H9 (cell line): ENCODE measurements at regions not wholly inside any gene's neighbourhood (a gene's known extent, or its start where the extent isn't known, plus 50 kb on each side); places are given as distances from the start of the nearest gene placed in this dataset.

Experiments used
- DNase-seq: peaks from one replicate; pipeline ENCODE4 v3.0.0-alpha.2; 2017
- H2AFZ ChIP-seq: one replicate; pipeline ENCODE4 v1.6.1; 2013; ENCODE audit warnings: mild to moderate bottlenecking, low read length, control low read depth, moderate library complexity
- H2AK5ac ChIP-seq: 2 replicates; pipeline ENCODE4 v1.6.1; 2013; ENCODE audit warnings: low read length, control low read depth, mixed read lengths; ENCODE audit not compliant: insufficient read length
- H2BK120ac ChIP-seq: one replicate; pipeline ENCODE4 v1.6.1; 2013; ENCODE audit warnings: low read depth, mild to moderate bottlenecking, low read length, control low read depth, inconsistent platforms; ENCODE audit not compliant: poor library complexity, severe bottlenecking
- H2BK12ac ChIP-seq: 2 replicates; pipeline ENCODE4 v1.6.1; 2013; ENCODE audit warnings: low read length, control low read depth, mixed read lengths, low read depth; ENCODE audit not compliant: insufficient read length
- H2BK15ac ChIP-seq: 2 replicates; pipeline ENCODE4 v1.6.1; 2013; ENCODE audit warnings: low read depth, low read length, control low read depth
- H2BK20ac ChIP-seq: one replicate; pipeline ENCODE4 v1.6.1; 2013; ENCODE audit warnings: low read depth, mild to moderate bottlenecking, low read length, control low read depth, inconsistent platforms; ENCODE audit not compliant: poor library complexity, severe bottlenecking
- H2BK5ac ChIP-seq: 2 replicates; pipeline ENCODE4 v1.6.1; 2013; ENCODE audit warnings: low read length, control low read depth, mixed read lengths; ENCODE audit not compliant: insufficient read length
- H3K14ac ChIP-seq: 2 replicates; pipeline ENCODE4 v1.6.1; 2013; ENCODE audit warnings: low read length, control low read depth; ENCODE audit not compliant: insufficient read depth
- H3K18ac ChIP-seq: 2 replicates; pipeline ENCODE4 v1.6.1; 2013; ENCODE audit warnings: low read depth, mild to moderate bottlenecking, mixed read lengths, low read length, control low read depth; ENCODE audit not compliant: insufficient read length
- H3K23ac ChIP-seq: 2 replicates; pipeline ENCODE4 v1.6.1; 2013; ENCODE audit warnings: low read length, control low read depth, mixed read lengths, low read depth; ENCODE audit not compliant: insufficient read length
- H3K23me2 ChIP-seq: 2 replicates; pipeline ENCODE4 v1.6.1; 2013; ENCODE audit warnings: low read depth, mild to moderate bottlenecking, mixed read lengths, low read length, control low read depth; ENCODE audit not compliant: insufficient read length, poor library complexity, severe bottlenecking
- H3K27ac ChIP-seq: 2 replicates; pipeline ENCODE4 v1.5.1; 2013; ENCODE audit warnings: low read length, control low read depth, mixed read lengths, low read depth; ENCODE audit not compliant: insufficient read length
- H3K27me3 ChIP-seq: 2 replicates; pipeline ENCODE4 v1.6.1; 2013; ENCODE audit warnings: low read length, control low read depth, inconsistent platforms; ENCODE audit not compliant: insufficient read depth
- H3K4ac ChIP-seq: 2 replicates; pipeline ENCODE4 v1.6.1; 2013; ENCODE audit warnings: low read depth, mild to moderate bottlenecking, control low read depth, inconsistent platforms, low read length, moderate library complexity
- H3K4me1 ChIP-seq: 2 replicates; pipeline ENCODE4 v1.6.1; 2013; ENCODE audit warnings: low read length, control low read depth, inconsistent platforms; ENCODE audit not compliant: insufficient read depth
- H3K4me2 ChIP-seq: 2 replicates; pipeline ENCODE4 v1.6.1; 2013; ENCODE audit warnings: low read length, control low read depth, mixed read lengths; ENCODE audit not compliant: insufficient read length, insufficient read depth
- H3K56ac ChIP-seq: 2 replicates; pipeline ENCODE4 v1.6.1; 2013; ENCODE audit warnings: low read depth, mild to moderate bottlenecking, mixed read lengths, low read length, control low read depth; ENCODE audit not compliant: insufficient read length
- H3K79me1 ChIP-seq: 2 replicates; pipeline ENCODE4 v1.6.1; 2013; ENCODE audit warnings: low read depth, mild to moderate bottlenecking, moderate library complexity, low read length, control low read depth, inconsistent platforms; ENCODE audit not compliant: insufficient read depth, poor library complexity, severe bottlenecking
- H3K79me2 ChIP-seq: 2 replicates; pipeline ENCODE4 v1.6.1; 2013; ENCODE audit warnings: low read length, control low read depth, inconsistent platforms; ENCODE audit not compliant: insufficient read depth
- H3K9ac ChIP-seq: 2 replicates; pipeline ENCODE4 v1.6.1; 2013; ENCODE audit warnings: low read length, control low read depth, mixed read lengths; ENCODE audit not compliant: insufficient read length; ENCODE audit errors: extremely low read depth
- H3K9me3 ChIP-seq: one replicate; pipeline ENCODE4 v1.6.1; 2013; ENCODE audit warnings: low read depth, low read length, inconsistent platforms; ENCODE audit not compliant: control insufficient read depth
- H3T11ph ChIP-seq: one replicate; pipeline ENCODE4 v1.6.1; 2013; ENCODE audit warnings: mild to moderate bottlenecking, low read length, control low read depth, inconsistent platforms
- H4K20me1 ChIP-seq: one replicate; pipeline ENCODE4 v1.6.1; 2013; ENCODE audit not compliant: control insufficient read depth, insufficient read length, insufficient read depth
- H4K5ac ChIP-seq: 2 replicates; pipeline ENCODE4 v1.6.1; 2013; ENCODE audit warnings: low read depth, mild to moderate bottlenecking, mixed read lengths, low read length, control low read depth; ENCODE audit not compliant: insufficient read length
- H4K8ac ChIP-seq: replicated peaks from 2 replicates; pipeline ENCODE4 v1.6.1; 2013; ENCODE audit warnings: low read length, control low read depth, mixed read lengths, low read depth; ENCODE audit not compliant: insufficient read length
- H4K91ac ChIP-seq: 2 replicates; pipeline ENCODE4 v1.6.1; 2013; ENCODE audit warnings: low read depth, mild to moderate bottlenecking, moderate library complexity, mixed read lengths, low read length, control low read depth; ENCODE audit not compliant: insufficient read length
- H3K27ac Mint-ChIP-seq, 3 experiments: 2 replicates in 2 of 3; 3 replicates in 1 of 3; pipeline ENCODE4 v1.8.0; 2020 to 2021; ENCODE audit warnings: mixed read lengths in 3 of 3, mild to moderate bottlenecking in 1 of 3, moderate library complexity in 1 of 3
- H3K27me3 Mint-ChIP-seq: 2 replicates; pipeline ENCODE4 v1.8.0; 2021; ENCODE audit warnings: low read depth, mild to moderate bottlenecking, moderate library complexity, mixed read lengths
- H3K36me3 Mint-ChIP-seq, 3 experiments: 2 replicates in 2 of 3; 3 replicates in 1 of 3; pipeline ENCODE4 v1.8.0; 2020 to 2021; ENCODE audit warnings: low read depth in 3 of 3, mixed read lengths in 3 of 3; ENCODE audit not compliant: insufficient read depth in 1 of 3
- H3K4me1 Mint-ChIP-seq, 2 experiments: 2 replicates each; pipeline ENCODE4 v1.8.0; 2020; ENCODE audit warnings: mixed read lengths in 2 of 2
- H3K4me3 Mint-ChIP-seq, 2 experiments: 2 replicates in 1 of 2; 3 replicates in 1 of 2; pipeline ENCODE4 v1.8.0; 2020 to 2021; ENCODE audit warnings: mild to moderate bottlenecking in 2 of 2, mixed read lengths in 2 of 2, moderate library complexity in 1 of 2
- H3K9me3 Mint-ChIP-seq, 2 experiments: 2 replicates in 1 of 2; 3 replicates in 1 of 2; pipeline ENCODE4 v1.8.0; 2020; ENCODE audit warnings: mild to moderate bottlenecking in 2 of 2, mixed read lengths in 2 of 2, moderate library complexity in 1 of 2
- WGBS: extraction: QIAGEN DNeasy Blood & Tissue Kit; methylation state at CpG from one replicate; pipeline ENCODE4 v1.1.7; 2013; ENCODE audit warnings: missing lambda C conversion rate, low lambda C conversion rate, mixed read lengths; ENCODE audit not compliant: insufficient read length; ENCODE audit errors: extremely low coverage; 5-methylcytosine and 5-hydroxymethylcytosine counted together
- TF ChIP-seq, protein P1 (sequence below): fragments of 200-600 bp; sonication (generic); conservative IDR thresholded peaks from 3 replicates; pipeline ENCODE4 v1.8.0; 2021; ENCODE audit warnings: antibody characterized with exemption, mild to moderate bottlenecking

DNA sequence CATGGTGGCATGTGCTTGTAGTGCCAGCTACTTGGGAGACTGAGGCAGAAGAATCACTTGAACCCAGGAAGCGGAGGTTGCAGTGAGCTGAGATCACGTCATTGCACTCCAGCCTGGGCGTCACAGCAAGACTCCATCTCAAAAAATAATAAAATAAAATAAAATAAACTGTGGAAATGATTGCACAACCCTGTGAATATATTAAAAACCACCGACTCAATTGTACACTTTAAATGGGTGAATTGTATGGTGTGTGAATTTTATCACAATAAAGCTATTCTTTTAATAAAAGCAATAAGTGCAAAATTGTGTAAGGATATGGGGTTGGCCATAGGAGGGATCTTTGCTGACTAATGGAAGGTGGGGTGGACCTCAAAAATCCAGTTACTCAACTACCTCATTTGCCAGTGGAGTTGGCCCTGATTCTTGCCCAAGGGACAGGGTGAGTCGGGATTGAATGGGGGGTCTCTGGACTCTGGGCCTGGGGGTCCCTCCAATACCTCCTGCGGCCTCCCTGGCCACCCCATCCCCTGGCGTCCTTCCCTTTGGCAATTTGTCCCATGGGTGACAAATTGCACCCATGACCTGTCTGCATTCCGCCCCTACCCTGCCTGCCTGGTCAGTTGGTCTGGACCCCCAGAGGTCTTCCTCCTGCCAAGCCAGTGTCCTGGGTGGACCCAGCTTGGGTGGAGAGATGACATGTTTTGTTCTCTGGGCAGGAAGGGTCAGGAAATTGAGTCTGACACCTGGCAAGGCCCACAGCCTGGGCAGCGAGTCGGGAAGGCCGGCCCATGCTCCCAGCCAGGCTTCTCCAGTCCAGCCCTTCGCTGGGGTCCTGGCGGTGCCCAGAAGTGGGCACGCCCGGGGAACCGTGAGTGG lies 61.7 kb upstream of the ELN start:
- peaks cover 21 to 26% of the 10 kb centered on the region in 2 experiments for H3K9me3 Mint-ChIP-seq
- peaks cover 3 to 18% (median 10%) of the 10 kb centered on the region in 3 experiments; a peak in 6 of 7 replicates for H3K36me3 Mint-ChIP-seq
- peaks cover 0 to 2% of the 10 kb centered on the region in 2 experiments; a peak in 2 of 4 replicates for H3K4me1 Mint-ChIP-seq
- Histone ChIP-seq H3K14ac (no peak overlapping the region), H3K4me2 (no peak overlapping the region), H4K8ac (no peak overlapping the region), H2BK5ac (no peak overlapping the region), H3K23ac (no peak overlapping the region), H3T11ph (no peak overlapping the region), H3K79me2 (no peaks in the 10 kb centered on the region), H2BK15ac (no peak overlapping the region), H3K79me1 (no peaks in the 10 kb centered on the region), H2AK5ac (no peak overlapping the region), H3K27me3 (no peaks in the 10 kb centered on the region), H3K56ac (no peak overlapping the region), H2AFZ (no peak overlapping the region), H3K9me3 (no peaks in the 10 kb centered on the region), H4K20me1 (no peaks in the 10 kb centered on the region), H3K27ac (no peak overlapping the region), H3K9ac (no peak overlapping the region), H3K4me1 (no peaks in the 10 kb centered on the region), H3K23me2 (no peaks in the 10 kb centered on the region), H2BK120ac (no peak overlapping the region), H4K91ac (no peak overlapping the region), H3K4ac (no peak overlapping the region), H3K18ac (no peak overlapping the region), H4K5ac (no peak overlapping the region), H2BK20ac (no peak overlapping the region), H2BK12ac (no peak overlapping the region)
- TF ChIP-seq, protein P1, sequence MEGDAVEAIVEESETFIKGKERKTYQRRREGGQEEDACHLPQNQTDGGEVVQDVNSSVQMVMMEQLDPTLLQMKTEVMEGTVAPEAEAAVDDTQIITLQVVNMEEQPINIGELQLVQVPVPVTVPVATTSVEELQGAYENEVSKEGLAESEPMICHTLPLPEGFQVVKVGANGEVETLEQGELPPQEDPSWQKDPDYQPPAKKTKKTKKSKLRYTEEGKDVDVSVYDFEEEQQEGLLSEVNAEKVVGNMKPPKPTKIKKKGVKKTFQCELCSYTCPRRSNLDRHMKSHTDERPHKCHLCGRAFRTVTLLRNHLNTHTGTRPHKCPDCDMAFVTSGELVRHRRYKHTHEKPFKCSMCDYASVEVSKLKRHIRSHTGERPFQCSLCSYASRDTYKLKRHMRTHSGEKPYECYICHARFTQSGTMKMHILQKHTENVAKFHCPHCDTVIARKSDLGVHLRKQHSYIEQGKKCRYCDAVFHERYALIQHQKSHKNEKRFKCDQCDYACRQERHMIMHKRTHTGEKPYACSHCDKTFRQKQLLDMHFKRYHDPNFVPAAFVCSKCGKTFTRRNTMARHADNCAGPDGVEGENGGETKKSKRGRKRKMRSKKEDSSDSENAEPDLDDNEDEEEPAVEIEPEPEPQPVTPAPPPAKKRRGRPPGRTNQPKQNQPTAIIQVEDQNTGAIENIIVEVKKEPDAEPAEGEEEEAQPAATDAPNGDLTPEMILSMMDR = no peak
- H3K27me3 Mint-ChIP-seq = no peaks in the 10 kb centered on the region; the same call in none of the 2 replicates
- DNase-seq = no peak
- H3K4me3 Mint-ChIP-seq = no peak overlapping the region
- no peak overlapping the region for H3K27ac Mint-ChIP-seq
- WGBS = no CpG with 5 or more reads among the region's 16 CpGs
